ENCODE measurements at regions not wholly inside any gene's neighbourhood (a gene's known extent, or its start where the extent isn't known, plus 50 kb on each side); places are given as distances from the start of the nearest gene placed in this dataset.

DNA sequence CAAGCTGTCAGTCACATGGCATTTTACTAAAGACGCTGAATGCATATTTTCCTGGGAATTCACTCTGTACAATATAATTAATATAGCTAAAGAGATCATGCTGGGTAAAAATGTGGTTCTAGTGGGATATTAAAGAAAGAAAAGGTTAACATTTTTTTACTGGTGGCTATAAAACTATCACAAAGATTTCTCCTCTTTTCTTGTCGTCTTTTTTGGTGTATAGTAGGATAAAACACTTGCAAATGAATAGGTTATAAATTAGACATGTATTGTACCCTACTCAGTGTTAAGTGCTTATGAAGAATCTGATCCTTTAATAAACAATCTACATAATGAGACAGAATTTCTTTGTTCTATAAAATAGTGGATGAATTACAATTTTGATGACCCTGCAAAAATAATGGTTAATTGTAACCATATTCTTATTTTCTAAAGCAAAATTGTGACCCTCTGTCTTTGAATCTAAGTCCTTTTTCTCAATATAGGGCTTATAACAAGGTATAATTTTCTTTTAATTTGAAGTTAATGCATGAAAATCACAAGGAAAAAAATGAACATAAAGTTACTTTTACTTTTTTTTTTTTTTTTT is 1540.4 kb upstream of the GOT2 start:
- TF ChIP-seq, protein P1, sequence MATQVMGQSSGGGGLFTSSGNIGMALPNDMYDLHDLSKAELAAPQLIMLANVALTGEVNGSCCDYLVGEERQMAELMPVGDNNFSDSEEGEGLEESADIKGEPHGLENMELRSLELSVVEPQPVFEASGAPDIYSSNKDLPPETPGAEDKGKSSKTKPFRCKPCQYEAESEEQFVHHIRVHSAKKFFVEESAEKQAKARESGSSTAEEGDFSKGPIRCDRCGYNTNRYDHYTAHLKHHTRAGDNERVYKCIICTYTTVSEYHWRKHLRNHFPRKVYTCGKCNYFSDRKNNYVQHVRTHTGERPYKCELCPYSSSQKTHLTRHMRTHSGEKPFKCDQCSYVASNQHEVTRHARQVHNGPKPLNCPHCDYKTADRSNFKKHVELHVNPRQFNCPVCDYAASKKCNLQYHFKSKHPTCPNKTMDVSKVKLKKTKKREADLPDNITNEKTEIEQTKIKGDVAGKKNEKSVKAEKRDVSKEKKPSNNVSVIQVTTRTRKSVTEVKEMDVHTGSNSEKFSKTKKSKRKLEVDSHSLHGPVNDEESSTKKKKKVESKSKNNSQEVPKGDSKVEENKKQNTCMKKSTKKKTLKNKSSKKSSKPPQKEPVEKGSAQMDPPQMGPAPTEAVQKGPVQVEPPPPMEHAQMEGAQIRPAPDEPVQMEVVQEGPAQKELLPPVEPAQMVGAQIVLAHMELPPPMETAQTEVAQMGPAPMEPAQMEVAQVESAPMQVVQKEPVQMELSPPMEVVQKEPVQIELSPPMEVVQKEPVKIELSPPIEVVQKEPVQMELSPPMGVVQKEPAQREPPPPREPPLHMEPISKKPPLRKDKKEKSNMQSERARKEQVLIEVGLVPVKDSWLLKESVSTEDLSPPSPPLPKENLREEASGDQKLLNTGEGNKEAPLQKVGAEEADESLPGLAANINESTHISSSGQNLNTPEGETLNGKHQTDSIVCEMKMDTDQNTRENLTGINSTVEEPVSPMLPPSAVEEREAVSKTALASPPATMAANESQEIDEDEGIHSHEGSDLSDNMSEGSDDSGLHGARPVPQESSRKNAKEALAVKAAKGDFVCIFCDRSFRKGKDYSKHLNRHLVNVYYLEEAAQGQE (IDR thresholded peaks at IDR 0.05): no peak
- TF ChIP-seq JUND (IDR thresholded peaks at IDR 0.05) (no peak), TAF1 (conservative IDR thresholded peaks at IDR 0.05) (no peak), RXRA (IDR thresholded peaks at IDR 0.05) (no peak), HNF4G (IDR thresholded peaks at IDR 0.05) (no peak), EGR1 (IDR thresholded peaks at IDR 0.05; ENCODE audit: low read depth in 2 of 2) (no peak), YY1 (IDR thresholded peaks at IDR 0.05) (no peak), FOXA1 (IDR thresholded peaks at IDR 0.05) (no peak), SP1 (IDR thresholded peaks at IDR 0.05) (no peak), RAD21 (IDR thresholded peaks at IDR 0.05) (no peak), ATF3 (IDR thresholded peaks at IDR 0.05) (no peak), FOXA2 (IDR thresholded peaks at IDR 0.05) (no peak), GABPA (IDR thresholded peaks at IDR 0.05 in 1 of 2, conservative IDR thresholded peaks at IDR 0.05 in 1 of 2) (no peak), HNF4A (conservative IDR thresholded peaks at IDR 0.05) (no peak), NR2F2 (IDR thresholded peaks at IDR 0.05) (no peak), MAX (IDR thresholded peaks at IDR 0.05) (no peak)
- TF ChIP-seq, protein P2, sequence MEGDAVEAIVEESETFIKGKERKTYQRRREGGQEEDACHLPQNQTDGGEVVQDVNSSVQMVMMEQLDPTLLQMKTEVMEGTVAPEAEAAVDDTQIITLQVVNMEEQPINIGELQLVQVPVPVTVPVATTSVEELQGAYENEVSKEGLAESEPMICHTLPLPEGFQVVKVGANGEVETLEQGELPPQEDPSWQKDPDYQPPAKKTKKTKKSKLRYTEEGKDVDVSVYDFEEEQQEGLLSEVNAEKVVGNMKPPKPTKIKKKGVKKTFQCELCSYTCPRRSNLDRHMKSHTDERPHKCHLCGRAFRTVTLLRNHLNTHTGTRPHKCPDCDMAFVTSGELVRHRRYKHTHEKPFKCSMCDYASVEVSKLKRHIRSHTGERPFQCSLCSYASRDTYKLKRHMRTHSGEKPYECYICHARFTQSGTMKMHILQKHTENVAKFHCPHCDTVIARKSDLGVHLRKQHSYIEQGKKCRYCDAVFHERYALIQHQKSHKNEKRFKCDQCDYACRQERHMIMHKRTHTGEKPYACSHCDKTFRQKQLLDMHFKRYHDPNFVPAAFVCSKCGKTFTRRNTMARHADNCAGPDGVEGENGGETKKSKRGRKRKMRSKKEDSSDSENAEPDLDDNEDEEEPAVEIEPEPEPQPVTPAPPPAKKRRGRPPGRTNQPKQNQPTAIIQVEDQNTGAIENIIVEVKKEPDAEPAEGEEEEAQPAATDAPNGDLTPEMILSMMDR (IDR thresholded peaks at IDR 0.05; ENCODE audit: low read depth, low read length, missing input control): no peak
- TF ChIP-seq, protein P3, sequence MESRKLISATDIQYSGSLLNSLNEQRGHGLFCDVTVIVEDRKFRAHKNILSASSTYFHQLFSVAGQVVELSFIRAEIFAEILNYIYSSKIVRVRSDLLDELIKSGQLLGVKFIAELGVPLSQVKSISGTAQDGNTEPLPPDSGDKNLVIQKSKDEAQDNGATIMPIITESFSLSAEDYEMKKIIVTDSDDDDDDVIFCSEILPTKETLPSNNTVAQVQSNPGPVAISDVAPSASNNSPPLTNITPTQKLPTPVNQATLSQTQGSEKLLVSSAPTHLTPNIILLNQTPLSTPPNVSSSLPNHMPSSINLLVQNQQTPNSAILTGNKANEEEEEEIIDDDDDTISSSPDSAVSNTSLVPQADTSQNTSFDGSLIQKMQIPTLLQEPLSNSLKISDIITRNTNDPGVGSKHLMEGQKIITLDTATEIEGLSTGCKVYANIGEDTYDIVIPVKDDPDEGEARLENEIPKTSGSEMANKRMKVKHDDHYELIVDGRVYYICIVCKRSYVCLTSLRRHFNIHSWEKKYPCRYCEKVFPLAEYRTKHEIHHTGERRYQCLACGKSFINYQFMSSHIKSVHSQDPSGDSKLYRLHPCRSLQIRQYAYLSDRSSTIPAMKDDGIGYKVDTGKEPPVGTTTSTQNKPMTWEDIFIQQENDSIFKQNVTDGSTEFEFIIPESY (IDR thresholded peaks at IDR 0.05): no peak
- DNase-seq (ENCODE audit: low spot score): no peak
- H3K4me1 ChIP-seq (ENCODE audit: control insufficient read depth in 4 of 4, insufficient read depth in 4 of 4, low read length in 3 of 4): no peaks in the 10 kb centered on the region
- no peak overlapping the region for H3K4me3 ChIP-seq (ENCODE audit: low read depth in 1 of 3, low read length in 3 of 3)
- H3K27me3 ChIP-seq (ENCODE audit: control insufficient read depth in 4 of 4, insufficient read depth in 4 of 4, low read length in 3 of 4): no peaks in the 10 kb centered on the region
- WGBS: 65% methylated on average over 2 of the region's 2 CpGs
- no peaks in the 10 kb centered on the region for H3K36me3 ChIP-seq (ENCODE audit: control insufficient read depth in 4 of 4, insufficient read depth in 3 of 4, low read depth in 1 of 4, low read length in 3 of 4)
- no peak overlapping the region for H3K9ac ChIP-seq (ENCODE audit: low read depth in 1 of 2, low read length in 2 of 2)
- H3K9me3 ChIP-seq (ENCODE audit: control insufficient read depth in 4 of 4, low read length in 3 of 4): no peaks in the 10 kb centered on the region
- no peak overlapping the region for H3K27ac ChIP-seq (ENCODE audit: low read depth in 1 of 2, low read length in 2 of 2)

Data from liver (tissue), 8 donors.